IPS-15b (cell line): ENCODE measurements at regions not wholly inside any gene's neighbourhood (a gene's known extent, or its start where the extent isn't known, plus 50 kb on each side); places are given as distances from the start of the nearest gene placed in this dataset.

Experiments used
- H3K27me3 ChIP-seq: one replicate; pipeline ENCODE4 v1.6.1; 2013; ENCODE audit warnings: low read length; ENCODE audit not compliant: control insufficient read depth, insufficient read depth
- H3K36me3 ChIP-seq: one replicate; pipeline ENCODE4 v1.6.1; 2013; ENCODE audit warnings: low read length; ENCODE audit not compliant: control insufficient read depth, insufficient read depth
- H3K4me1 ChIP-seq: one replicate; pipeline ENCODE4 v1.6.1; 2013; ENCODE audit warnings: mild to moderate bottlenecking, low read length; ENCODE audit not compliant: control insufficient read depth, insufficient read depth
- H3K4me3 ChIP-seq: one replicate; pipeline ENCODE4 v1.5.1; 2013; ENCODE audit warnings: low read depth, low read length
- H3K9ac ChIP-seq: one replicate; pipeline ENCODE4 v1.6.1; 2013; ENCODE audit warnings: low read depth, mild to moderate bottlenecking, low read length
- H3K9me3 ChIP-seq: one replicate; pipeline ENCODE4 v1.6.1; 2013; ENCODE audit warnings: mild to moderate bottlenecking, low read length; ENCODE audit not compliant: control insufficient read depth, insufficient read depth

- H3K4me3 ChIP-seq = no peak overlapping the region
- no peaks in the 10 kb centered on the region for H3K4me1 ChIP-seq
- H3K9me3 ChIP-seq = no peaks in the 10 kb centered on the region
- no peak overlapping the region for H3K9ac ChIP-seq
- H3K27me3 ChIP-seq = no peaks in the 10 kb centered on the region
- no peaks in the 10 kb centered on the region for H3K36me3 ChIP-seq
Measured at GRCh38 chr14:98966475-98967162, 305.4 kb downstream of the BCL11B start.

DNA sequence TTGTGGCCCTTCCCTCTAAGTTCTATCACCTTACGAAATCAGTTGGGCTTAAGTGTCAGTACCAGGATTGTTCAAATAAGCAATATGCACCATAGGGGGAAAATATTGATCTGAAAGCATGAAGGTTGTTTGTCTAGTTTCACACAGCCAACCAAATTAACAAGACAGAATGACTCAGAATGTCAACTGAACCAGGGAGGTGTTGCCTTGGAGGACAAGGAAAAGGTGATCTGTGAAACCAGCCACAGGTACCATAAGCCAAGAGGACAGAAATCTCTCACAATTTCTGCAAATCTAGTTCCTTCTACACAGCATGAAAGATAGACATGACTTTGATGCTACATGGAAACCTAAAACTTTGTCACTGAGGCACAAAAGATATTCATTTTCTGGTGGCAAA, 297.9 kb downstream of the BCL11B start:
- Histone ChIP-seq H3K9ac (no peak overlapping the region), H3K27me3 (no peaks in the 10 kb centered on the region), H3K4me1 (no peaks in the 10 kb centered on the region), H3K4me3 (no peak overlapping the region), H3K36me3 (no peaks in the 10 kb centered on the region), H3K9me3 (no peaks in the 10 kb centered on the region)

DNA sequence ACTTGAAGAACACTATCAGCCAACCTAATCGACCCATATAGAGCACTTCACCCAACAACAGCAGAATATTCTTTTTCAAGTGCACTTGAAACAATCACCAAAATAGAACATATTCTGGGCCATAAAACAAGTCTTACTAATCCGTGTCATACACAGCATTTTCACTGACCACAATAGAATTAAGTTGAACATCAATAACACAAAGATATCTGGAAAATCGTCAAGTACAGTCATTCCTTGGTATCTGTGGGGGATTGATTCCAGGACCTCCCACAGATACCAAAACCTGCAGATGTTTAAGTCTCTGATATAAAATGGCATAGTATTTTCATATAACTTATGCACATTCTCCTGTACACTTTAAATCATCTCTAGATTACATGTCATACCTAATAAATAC, 295.7 kb downstream of the BCL11B start:
- H3K36me3 ChIP-seq = no peaks in the 10 kb centered on the region
- H3K4me3 ChIP-seq = no peak overlapping the region
- no peaks in the 10 kb centered on the region for H3K9me3 ChIP-seq
- no peaks in the 10 kb centered on the region for H3K27me3 ChIP-seq
- no peak overlapping the region for H3K9ac ChIP-seq
- no peaks in the 10 kb centered on the region for H3K4me1 ChIP-seq

GRCh38 chr14:98977451-98977850, 294.5 kb downstream of the BCL11B start:
- Histone ChIP-seq H3K36me3 (no peaks in the 10 kb centered on the region), H3K9ac (no peak overlapping the region), H3K4me1 (no peaks in the 10 kb centered on the region), H3K4me3 (no peak overlapping the region), H3K27me3 (no peaks in the 10 kb centered on the region), H3K9me3 (no peaks in the 10 kb centered on the region)

GRCh38 chr14:98982986-98983385, 289.0 kb downstream of the BCL11B start:
- Histone ChIP-seq H3K4me1 (peaks cover 2% of the 10 kb centered on the region), H3K27me3 (no peaks in the 10 kb centered on the region), H3K36me3 (no peaks in the 10 kb centered on the region), H3K9me3 (no peaks in the 10 kb centered on the region), H3K9ac (no peak overlapping the region), H3K4me3 (no peak overlapping the region)

GRCh38 chr14:98984027-98984718, 287.8 kb downstream of the BCL11B start:
- Histone ChIP-seq H3K9me3 (no peaks in the 10 kb centered on the region), H3K27me3 (no peaks in the 10 kb centered on the region), H3K36me3 (no peaks in the 10 kb centered on the region), H3K9ac (no peak overlapping the region), H3K4me1 (peaks cover 2% of the 10 kb centered on the region), H3K4me3 (no peak overlapping the region)

- no peak overlapping the region for H3K4me3 ChIP-seq
- H3K4me1 ChIP-seq = peaks cover 2% of the 10 kb centered on the region
- no peak overlapping the region for H3K9ac ChIP-seq
- H3K27me3 ChIP-seq = no peaks in the 10 kb centered on the region
- no peaks in the 10 kb centered on the region for H3K9me3 ChIP-seq
- H3K36me3 ChIP-seq = no peaks in the 10 kb centered on the region
Measured at GRCh38 chr14:98984719-98985041, 287.3 kb downstream of the BCL11B start.

- peaks cover 3% of the 10 kb centered on the region for H3K9me3 ChIP-seq
- no peak overlapping the region for H3K9ac ChIP-seq
- peaks cover 4% of the 10 kb centered on the region for H3K4me1 ChIP-seq
- no peaks in the 10 kb centered on the region for H3K27me3 ChIP-seq
- no peaks in the 10 kb centered on the region for H3K36me3 ChIP-seq
- H3K4me3 ChIP-seq = no peak overlapping the region
Measured at GRCh38 chr14:98993818-98994217, 278.2 kb downstream of the BCL11B start.

DNA sequence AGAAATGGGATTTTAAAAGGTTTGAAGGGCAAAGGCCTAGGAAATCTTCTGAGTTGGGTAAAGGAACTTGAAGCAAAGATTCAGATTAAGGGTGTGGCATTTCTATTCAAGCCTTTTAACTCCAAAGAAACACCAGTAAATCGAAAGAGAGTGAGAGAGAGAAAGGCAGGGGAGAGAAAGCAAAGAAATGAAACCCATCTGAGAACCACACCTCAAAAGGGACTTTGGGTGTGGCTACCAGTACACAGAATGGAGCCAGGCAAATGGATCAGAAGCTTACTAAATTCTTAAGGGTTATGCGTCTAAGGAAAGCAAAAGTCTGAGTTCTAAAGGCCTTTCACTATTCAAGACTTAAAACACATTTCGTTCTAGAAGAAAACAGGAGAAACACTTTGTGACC, 277.4 kb downstream of the BCL11B start:
- Histone ChIP-seq H3K27me3 (no peaks in the 10 kb centered on the region), H3K9ac (no peak overlapping the region), H3K9me3 (peaks cover 3% of the 10 kb centered on the region)

DNA sequence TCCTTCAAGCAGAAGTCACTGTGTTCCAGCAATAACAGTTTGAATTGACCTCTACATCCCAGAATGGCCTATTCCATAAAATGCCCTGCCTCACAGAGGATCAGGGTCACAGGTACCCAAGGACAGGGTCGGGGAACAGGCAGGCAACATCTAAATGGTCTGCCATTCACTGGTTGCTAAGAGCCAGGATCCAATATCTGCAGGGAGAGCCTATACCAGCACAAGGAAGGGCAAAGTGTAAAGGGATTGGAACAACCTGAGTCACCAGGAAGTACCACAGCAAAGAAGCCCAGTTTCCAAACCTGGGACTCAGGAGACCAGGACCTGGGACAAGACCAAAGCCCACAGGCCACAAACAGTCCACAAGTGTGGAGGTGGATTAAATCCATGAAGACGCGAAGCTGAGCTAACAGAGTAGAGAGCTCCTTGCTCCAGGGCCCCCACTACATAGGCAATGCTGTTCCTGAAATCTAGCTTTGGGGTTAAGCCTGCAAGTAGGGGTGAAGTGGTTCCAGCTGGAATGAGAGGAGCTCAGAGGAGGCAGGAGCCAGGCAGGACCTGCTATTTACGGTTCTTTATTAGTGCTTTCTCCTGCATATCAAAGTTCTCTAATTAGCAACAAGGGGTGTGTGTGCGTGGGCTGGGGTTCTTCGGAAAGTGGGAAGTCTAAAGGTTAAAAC, 274.3 kb downstream of the BCL11B start:
- Histone ChIP-seq H3K9ac (no peak overlapping the region), H3K9me3 (peaks cover 3% of the 10 kb centered on the region), H3K4me1 (peaks cover 4% of the 10 kb centered on the region), H3K36me3 (no peaks in the 10 kb centered on the region), H3K4me3 (no peak overlapping the region), H3K27me3 (no peaks in the 10 kb centered on the region)

More for the DNA sequence above, 277.4 kb downstream of the BCL11B start:
- H3K4me1 ChIP-seq = peaks cover 4% of the 10 kb centered on the region
- no peaks in the 10 kb centered on the region for H3K36me3 ChIP-seq
- H3K4me3 ChIP-seq = no peak overlapping the region

GRCh38 chr14:98999345-98999744, 272.7 kb downstream of the BCL11B start:
- Histone ChIP-seq H3K36me3 (no peaks in the 10 kb centered on the region), H3K27me3 (no peaks in the 10 kb centered on the region), H3K9ac (no peak overlapping the region), H3K4me3 (no peak overlapping the region), H3K4me1 (peaks cover 3% of the 10 kb centered on the region), H3K9me3 (no peaks in the 10 kb centered on the region)

- Histone ChIP-seq H3K36me3 (no peaks in the 10 kb centered on the region), H3K27me3 (no peaks in the 10 kb centered on the region), H3K4me1 (no peaks in the 10 kb centered on the region), H3K4me3 (no peak overlapping the region), H3K9me3 (no peaks in the 10 kb centered on the region), H3K9ac (no peak overlapping the region)
Measured at GRCh38 chr14:98999901-99000300, 272.1 kb downstream of the BCL11B start.
